Globus pallidus (tissue), 1 donor: ENCODE measurements at regions not wholly inside any gene's neighbourhood (a gene's known extent, or its start where the extent isn't known, plus 50 kb on each side); places are given as distances from the start of the nearest gene placed in this dataset.

Experiments
- DNase-seq: peaks from one replicate; pipeline ENCODE4 v3.0.0-alpha.2; 2015; ENCODE audit warnings: low spot score

- DNase-seq, result no peak
Observed at GRCh38 chr9:13596383-13596970, 317.0 kb upstream of the MPDZ start.

GRCh38 chr9:13590996-13591395 is 311.5 kb upstream of the MPDZ start:
- DNase-seq, result no peak

GRCh38 chr9:13589034-13589737 is 309.7 kb upstream of the MPDZ start:
- DNase-seq, result no peak

GRCh38 chr9:13588151-13589033 is 308.9 kb upstream of the MPDZ start:
- peak; percentile 73 for DNase-seq

GRCh38 chr9:13587571-13587970 is 308.1 kb upstream of the MPDZ start:
- peak; percentile 47 for DNase-seq

- peak; percentile 26 for DNase-seq
Observed at GRCh38 chr9:13586587-13587374, 307.3 kb upstream of the MPDZ start.

GRCh38 chr9:13580760-13581159 is 301.3 kb upstream of the MPDZ start:
- no peak for DNase-seq

- no peak for DNase-seq
Observed at GRCh38 chr9:13580131-13580530, 300.6 kb upstream of the MPDZ start.

GRCh38 chr9:13576101-13576500 is 296.6 kb upstream of the MPDZ start:
- DNase-seq, result no peak

GRCh38 chr9:13575558-13575957 is 296.1 kb upstream of the MPDZ start:
- DNase-seq, result no peak

- DNase-seq, result no peak
Observed at GRCh38 chr9:13570068-13570974, 290.8 kb upstream of the MPDZ start.

- DNase-seq, result peak; percentile 49
Observed at GRCh38 chr9:13569602-13570067, 290.1 kb upstream of the MPDZ start.

GRCh38 chr9:13568841-13569601 is 289.5 kb upstream of the MPDZ start:
- peak; percentile 79 for DNase-seq

- DNase-seq, result peak; percentile 83
Observed at GRCh38 chr9:13568405-13568804, 288.9 kb upstream of the MPDZ start.

- DNase-seq, result no peak
Observed at GRCh38 chr9:13567833-13568232, 288.3 kb upstream of the MPDZ start.

GRCh38 chr9:13557746-13558145 is 278.3 kb upstream of the MPDZ start:
- DNase-seq, result peak; percentile 28

- DNase-seq, result no peak
Observed at GRCh38 chr9:13556656-13557055, 277.2 kb upstream of the MPDZ start.

- no peak for DNase-seq
Observed at GRCh38 chr9:13555989-13556500, 276.6 kb upstream of the MPDZ start.

GRCh38 chr9:13555516-13555915 is 276.0 kb upstream of the MPDZ start:
- no peak for DNase-seq

- no peak for DNase-seq
Observed at GRCh38 chr9:13554626-13555025, 275.1 kb upstream of the MPDZ start.
